IPS-18a (cell line): ENCODE measurements at regions not wholly inside any gene's neighbourhood (a gene's known extent, or its start where the extent isn't known, plus 50 kb on each side); places are given as distances from the start of the nearest gene placed in this dataset.

Source experiments
- H3K27ac ChIP-seq: one replicate; pipeline ENCODE4 v1.5.1; 2013; ENCODE audit warnings: low read length
- H3K27me3 ChIP-seq: one replicate; pipeline ENCODE4 v1.6.1; 2013; ENCODE audit warnings: mild to moderate bottlenecking, low read length; ENCODE audit not compliant: control insufficient read depth, insufficient read depth
- H3K36me3 ChIP-seq: one replicate; pipeline ENCODE4 v1.6.1; 2013; ENCODE audit warnings: low read depth, low read length; ENCODE audit not compliant: control insufficient read depth
- H3K4me1 ChIP-seq: one replicate; pipeline ENCODE4 v1.6.1; 2013; ENCODE audit warnings: low read depth, low read length; ENCODE audit not compliant: control insufficient read depth
- H3K4me3 ChIP-seq: one replicate; pipeline ENCODE4 v1.5.1; 2013; ENCODE audit warnings: low read length
- H3K9ac ChIP-seq: one replicate; pipeline ENCODE4 v1.6.1; 2013; ENCODE audit warnings: mild to moderate bottlenecking, low read length, moderate library complexity
- H3K9me3 ChIP-seq: one replicate; pipeline ENCODE4 v1.6.1; 2013; ENCODE audit warnings: low read depth, low read length; ENCODE audit not compliant: control insufficient read depth

DNA sequence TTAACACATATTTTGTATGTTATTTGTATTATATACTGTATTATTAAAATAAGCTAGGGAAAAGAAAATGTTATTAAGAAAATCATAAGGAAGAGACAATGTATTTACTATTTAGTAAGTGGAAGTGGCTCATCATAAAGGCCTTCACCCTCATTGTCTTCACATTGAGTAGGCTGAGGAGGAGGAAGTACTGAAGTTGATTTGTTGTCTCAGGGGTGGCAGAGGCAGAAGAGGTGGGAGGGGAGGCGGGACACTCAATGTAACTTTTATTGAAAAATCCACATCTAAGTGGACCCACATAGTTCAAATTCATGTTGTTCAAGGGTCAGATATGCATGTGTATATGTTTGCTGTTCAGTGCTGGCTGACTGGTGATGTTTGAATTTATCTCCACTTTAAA lies 210.2 kb upstream of the CITED2 start:
- Histone ChIP-seq H3K27me3 (no peaks in the 10 kb centered on the region), H3K9me3 (no peaks in the 10 kb centered on the region), H3K4me3 (no peak overlapping the region), H3K36me3 (no peaks in the 10 kb centered on the region), H3K27ac (no peak overlapping the region), H3K4me1 (no peaks in the 10 kb centered on the region), H3K9ac (no peak overlapping the region)

DNA sequence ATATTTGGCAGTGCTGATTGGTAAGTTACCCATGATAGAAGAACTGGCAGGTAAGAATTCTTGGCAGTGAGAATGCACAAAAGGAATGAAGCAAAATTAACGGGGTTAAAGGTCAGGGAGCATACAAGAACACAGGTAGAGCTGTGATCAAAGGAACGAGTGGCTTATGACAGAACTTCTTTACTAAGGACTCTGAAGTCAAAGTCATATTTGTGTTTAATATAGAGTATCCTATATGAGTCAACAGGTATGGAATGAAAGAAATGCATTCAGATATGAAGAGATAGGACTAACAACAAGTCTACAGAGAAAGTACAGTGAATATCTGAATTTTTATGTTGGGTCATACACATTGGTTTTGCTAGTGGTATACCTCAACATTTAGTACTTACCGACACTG lies 209.0 kb upstream of the CITED2 start:
- Histone ChIP-seq H3K36me3 (no peaks in the 10 kb centered on the region), H3K9me3 (no peaks in the 10 kb centered on the region), H3K4me3 (no peak overlapping the region), H3K9ac (no peak overlapping the region), H3K27ac (no peak overlapping the region), H3K4me1 (no peaks in the 10 kb centered on the region), H3K27me3 (no peaks in the 10 kb centered on the region)

DNA sequence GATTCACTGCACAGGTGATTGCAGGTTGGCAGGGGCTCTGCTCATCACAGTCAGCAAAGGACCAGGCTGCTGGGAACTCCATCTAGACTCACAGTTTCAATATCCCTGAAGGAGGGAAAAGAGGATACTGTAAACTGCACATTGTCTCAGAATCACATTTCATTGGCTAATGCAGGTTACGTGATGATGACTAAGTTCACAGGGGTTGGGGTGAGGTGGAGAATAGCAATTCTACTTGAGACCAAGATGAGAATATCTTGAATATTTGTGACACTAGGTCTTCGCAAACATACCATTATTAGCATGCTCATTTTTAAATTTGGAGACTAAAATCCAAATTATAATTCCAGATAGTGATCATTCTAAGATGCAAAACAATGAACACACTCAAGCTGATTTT lies 208.5 kb upstream of the CITED2 start:
- Histone ChIP-seq H3K9me3 (no peaks in the 10 kb centered on the region), H3K4me1 (no peaks in the 10 kb centered on the region), H3K36me3 (no peaks in the 10 kb centered on the region), H3K27me3 (no peaks in the 10 kb centered on the region), H3K4me3 (no peak overlapping the region), H3K9ac (no peak overlapping the region), H3K27ac (no peak overlapping the region)

- no peaks in the 10 kb centered on the region for H3K36me3 ChIP-seq
- no peak overlapping the region for H3K4me3 ChIP-seq
- no peak overlapping the region for H3K27ac ChIP-seq
- no peaks in the 10 kb centered on the region for H3K9me3 ChIP-seq
- no peak overlapping the region for H3K9ac ChIP-seq
- H3K4me1 ChIP-seq, result no peaks in the 10 kb centered on the region
- no peaks in the 10 kb centered on the region for H3K27me3 ChIP-seq
Observed at GRCh38 chr6:139581485-139581865, 207.0 kb upstream of the CITED2 start.

- Histone ChIP-seq H3K9ac (no peak overlapping the region), H3K27ac (no peak overlapping the region), H3K9me3 (no peaks in the 10 kb centered on the region), H3K27me3 (no peaks in the 10 kb centered on the region), H3K36me3 (no peaks in the 10 kb centered on the region), H3K4me1 (no peaks in the 10 kb centered on the region), H3K4me3 (no peak overlapping the region)
Observed at GRCh38 chr6:139580592-139581484, 206.4 kb upstream of the CITED2 start.

DNA sequence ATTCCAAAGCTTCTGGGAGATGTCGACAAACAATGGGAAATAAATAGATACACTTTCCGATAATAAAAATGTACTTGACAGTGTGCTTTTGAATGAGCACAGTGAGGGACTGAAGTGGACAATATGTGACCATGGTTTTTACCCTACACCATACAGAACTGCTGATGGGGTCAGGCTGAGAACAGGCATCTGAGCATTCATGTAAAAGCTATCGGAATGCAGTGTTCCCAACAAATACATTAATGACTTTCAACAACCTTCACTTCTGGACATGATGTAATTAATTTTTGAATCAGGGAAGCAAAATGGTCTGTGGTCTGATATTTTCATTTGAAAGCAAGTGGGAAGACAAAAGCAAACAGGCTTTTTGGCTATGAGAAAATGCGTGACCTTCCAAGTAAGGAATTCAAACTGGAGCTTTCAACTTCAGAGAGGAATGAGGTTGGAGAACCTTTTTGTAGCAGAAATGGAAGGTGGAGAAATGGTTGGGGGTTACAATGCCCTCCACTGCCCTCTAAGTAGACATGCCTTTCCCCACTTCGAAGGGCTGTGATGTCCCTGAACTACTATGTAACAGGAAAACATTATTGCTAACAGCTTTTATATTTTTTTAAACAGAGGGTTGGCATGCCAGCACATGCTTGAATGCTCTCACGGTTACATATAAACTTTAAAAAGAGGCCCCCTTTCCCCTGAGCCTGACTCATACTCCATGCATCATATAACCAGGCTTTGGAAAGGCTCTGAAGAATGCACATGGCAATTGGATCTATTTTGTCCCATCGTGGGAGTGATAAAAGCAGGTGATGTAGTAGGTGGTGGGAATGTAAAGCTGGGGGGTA lies 203.5 kb upstream of the CITED2 start:
- H3K27me3 ChIP-seq, result no peaks in the 10 kb centered on the region
- no peaks in the 10 kb centered on the region for H3K4me1 ChIP-seq
- H3K36me3 ChIP-seq, result no peaks in the 10 kb centered on the region
- H3K4me3 ChIP-seq, result no peak overlapping the region
- no peaks in the 10 kb centered on the region for H3K9me3 ChIP-seq
- no peak overlapping the region for H3K9ac ChIP-seq
- no peak overlapping the region for H3K27ac ChIP-seq

DNA sequence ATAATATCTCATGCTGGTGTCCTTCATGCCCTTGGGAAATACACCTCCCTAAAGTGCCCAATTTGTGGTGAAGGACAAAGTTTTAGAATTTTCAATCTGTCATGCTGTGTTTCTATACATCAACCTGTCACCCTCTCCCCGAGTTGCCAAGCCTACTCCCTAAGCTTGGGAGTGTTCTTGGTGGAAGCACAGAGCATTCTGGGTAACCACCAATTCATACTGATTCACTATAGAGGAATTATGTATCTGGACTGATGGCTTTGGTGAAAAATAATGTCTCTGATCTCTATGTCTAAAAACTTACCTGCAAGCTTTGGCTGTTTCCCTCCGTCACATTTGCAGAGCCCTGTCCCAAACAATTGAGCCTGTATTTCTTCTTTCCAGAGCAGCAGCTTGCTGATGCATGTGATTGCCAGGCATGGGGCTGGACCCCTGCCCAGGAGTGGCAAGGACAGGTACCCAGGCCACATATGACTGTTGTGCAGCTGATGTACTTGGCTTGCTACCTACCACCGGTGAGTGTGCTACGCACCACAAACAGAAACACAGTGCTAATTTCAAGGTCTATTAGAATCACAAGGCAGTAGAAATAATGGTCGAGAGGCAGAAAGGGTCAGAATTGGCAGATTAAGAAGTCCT lies 202.8 kb upstream of the CITED2 start:
- H3K27ac ChIP-seq, result no peak overlapping the region
- H3K4me1 ChIP-seq, result no peaks in the 10 kb centered on the region
- no peaks in the 10 kb centered on the region for H3K9me3 ChIP-seq
- no peak overlapping the region for H3K9ac ChIP-seq
- H3K27me3 ChIP-seq, result no peaks in the 10 kb centered on the region
- no peak overlapping the region for H3K4me3 ChIP-seq
- H3K36me3 ChIP-seq, result no peaks in the 10 kb centered on the region

- Histone ChIP-seq H3K4me1 (no peaks in the 10 kb centered on the region), H3K9me3 (no peaks in the 10 kb centered on the region), H3K36me3 (no peaks in the 10 kb centered on the region), H3K27me3 (no peaks in the 10 kb centered on the region), H3K9ac (no peak overlapping the region), H3K4me3 (no peak overlapping the region), H3K27ac (no peak overlapping the region)
Observed at GRCh38 chr6:139572001-139572400, 197.6 kb upstream of the CITED2 start.

GRCh38 chr6:139570166-139570565 lies 195.7 kb upstream of the CITED2 start:
- H3K4me3 ChIP-seq, result no peak overlapping the region

DNA sequence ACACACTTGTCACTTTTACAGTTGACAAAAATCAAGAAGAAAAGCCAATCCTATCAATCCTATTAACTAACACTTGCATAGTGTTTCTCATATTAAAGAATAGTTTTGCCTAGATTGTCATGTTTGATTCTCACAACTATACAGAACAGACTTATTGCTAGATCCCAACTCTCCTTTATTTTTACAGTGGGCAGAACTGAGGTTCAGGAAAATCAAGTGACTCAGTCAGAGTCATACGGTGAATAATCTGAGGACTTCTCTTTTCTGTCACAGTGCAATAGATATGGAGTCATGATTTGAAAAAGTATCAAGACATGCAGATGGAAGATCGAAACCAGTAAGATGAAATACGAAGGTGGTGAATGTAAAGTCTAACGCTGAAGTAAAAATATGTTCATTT lies 195.1 kb upstream of the CITED2 start:
- H3K4me1 ChIP-seq, result no peaks in the 10 kb centered on the region
- no peak overlapping the region for H3K9ac ChIP-seq
- H3K9me3 ChIP-seq, result no peaks in the 10 kb centered on the region
- H3K27me3 ChIP-seq, result no peaks in the 10 kb centered on the region
- H3K27ac ChIP-seq, result no peak overlapping the region
- no peak overlapping the region for H3K4me3 ChIP-seq
- H3K36me3 ChIP-seq, result no peaks in the 10 kb centered on the region

More at GRCh38 chr6:139570166-139570565, 195.7 kb upstream of the CITED2 start:
- Histone ChIP-seq H3K27me3 (no peaks in the 10 kb centered on the region), H3K36me3 (no peaks in the 10 kb centered on the region), H3K4me1 (no peaks in the 10 kb centered on the region), H3K27ac (no peak overlapping the region), H3K9me3 (no peaks in the 10 kb centered on the region), H3K9ac (no peak overlapping the region)

DNA sequence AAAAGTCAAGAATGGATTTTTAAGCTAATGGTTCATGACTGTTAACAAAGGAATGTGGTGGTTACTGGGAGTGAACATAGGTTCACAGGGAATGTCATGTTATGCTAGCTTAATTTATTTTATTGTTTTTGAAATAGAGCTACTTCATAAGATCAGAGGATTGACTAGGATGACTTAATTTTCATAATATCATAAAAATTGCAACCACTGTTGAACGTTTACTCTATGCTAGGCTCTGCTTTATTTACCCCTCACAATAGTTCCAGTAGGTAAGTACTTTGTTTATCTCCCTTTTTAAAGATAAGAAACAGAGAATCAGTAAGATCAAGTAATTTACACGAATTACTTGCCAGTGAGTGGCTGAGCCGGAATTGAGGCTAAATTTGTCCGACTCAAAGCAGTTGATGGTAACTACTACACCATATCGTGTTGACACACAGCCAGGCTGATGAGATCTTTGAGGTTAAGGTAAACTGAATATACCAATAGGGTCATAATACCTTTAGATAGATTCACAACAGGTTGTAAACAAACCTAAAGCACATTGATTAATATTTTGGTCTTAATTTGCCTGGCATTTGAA lies 194.6 kb upstream of the CITED2 start:
- Histone ChIP-seq H3K27ac (no peak overlapping the region), H3K9ac (no peak overlapping the region), H3K36me3 (no peaks in the 10 kb centered on the region), H3K4me3 (no peak overlapping the region), H3K27me3 (no peaks in the 10 kb centered on the region), H3K4me1 (no peaks in the 10 kb centered on the region), H3K9me3 (no peaks in the 10 kb centered on the region)
